ENCODE measurements at regions not wholly inside any gene's neighbourhood (a gene's known extent, or its start where the extent isn't known, plus 50 kb on each side); places are given as distances from the start of the nearest gene placed in this dataset.

- no peak overlapping the region for H3K4me3 ChIP-seq (ENCODE audit: low read depth, low read length)
- no peak for TF ChIP-seq CTCF (IDR thresholded peaks at IDR 0.05; ENCODE audit: low read depth, low read length)
Measured at GRCh38 chr16:82357237-82357636, 187.2 kb upstream of the MPHOSPH6 start.

GRCh38 chr16:82350560-82350959 is 180.5 kb upstream of the MPHOSPH6 start:
- H3K4me3 ChIP-seq (ENCODE audit: low read depth, low read length) = no peak overlapping the region
- TF ChIP-seq CTCF (IDR thresholded peaks at IDR 0.05; ENCODE audit: low read depth, low read length) = no peak

- no peak for TF ChIP-seq CTCF (IDR thresholded peaks at IDR 0.05; ENCODE audit: low read depth, low read length)
- no peak overlapping the region for H3K4me3 ChIP-seq (ENCODE audit: low read depth, low read length)
Measured at GRCh38 chr16:82345318-82345717, 175.3 kb upstream of the MPHOSPH6 start.

GRCh38 chr16:82344157-82344556 is 174.1 kb upstream of the MPHOSPH6 start:
- peak; percentile 23; the same call in 1 of the 2 replicates for TF ChIP-seq CTCF (IDR thresholded peaks at IDR 0.05; ENCODE audit: low read depth, low read length)
- no peak overlapping the region for H3K4me3 ChIP-seq (ENCODE audit: low read depth, low read length)

GRCh38 chr16:82341146-82341669 is 171.2 kb upstream of the MPHOSPH6 start:
- no peak overlapping the region for H3K4me3 ChIP-seq (ENCODE audit: low read depth, low read length)
- TF ChIP-seq CTCF (IDR thresholded peaks at IDR 0.05; ENCODE audit: low read depth, low read length) = no peak

- TF ChIP-seq CTCF (IDR thresholded peaks at IDR 0.05; ENCODE audit: low read depth, low read length) = no peak
- no peak overlapping the region for H3K4me3 ChIP-seq (ENCODE audit: low read depth, low read length)
Measured at GRCh38 chr16:82340531-82340930, 170.5 kb upstream of the MPHOSPH6 start.

GRCh38 chr16:82337355-82337754 is 167.3 kb upstream of the MPHOSPH6 start:
- TF ChIP-seq CTCF (IDR thresholded peaks at IDR 0.05; ENCODE audit: low read depth, low read length) = no peak
- H3K4me3 ChIP-seq (ENCODE audit: low read depth, low read length) = no peak overlapping the region
